ENCODE measurements at regions not wholly inside any gene's neighbourhood (a gene's known extent, or its start where the extent isn't known, plus 50 kb on each side); places are given as distances from the start of the nearest gene placed in this dataset.

- TF ChIP-seq CTCF (IDR thresholded peaks at IDR 0.05; ENCODE audit: borderline replicate concordance, control extremely low read depth, extremely low read depth, insufficient read depth, missing control alignments) = no peak
- no peak for DNase-seq (ENCODE audit: low spot score)
- in situ Hi-C loops (cut with MboI; ENCODE audit: low sequenced_read_pairs, unreplicated experiment) = no loop called here
These were observed 398.8 kb downstream of the FOXG1 start for GRCh38 chr14:29165431-29165830.

GRCh38 chr14:29166507-29166906, 399.9 kb downstream of the FOXG1 start:
- DNase-seq (ENCODE audit: low spot score) = no peak
- in situ Hi-C loops (cut with MboI; ENCODE audit: low sequenced_read_pairs, unreplicated experiment) = no loop called here
- TF ChIP-seq CTCF (IDR thresholded peaks at IDR 0.05; ENCODE audit: borderline replicate concordance, control extremely low read depth, extremely low read depth, insufficient read depth, missing control alignments) = no peak

- no peak for DNase-seq (ENCODE audit: low spot score)
- TF ChIP-seq CTCF (IDR thresholded peaks at IDR 0.05; ENCODE audit: borderline replicate concordance, control extremely low read depth, extremely low read depth, insufficient read depth, missing control alignments) = no peak
- in situ Hi-C loops (cut with MboI; ENCODE audit: low sequenced_read_pairs, unreplicated experiment) = no loop called here
These were observed 401.6 kb downstream of the FOXG1 start for GRCh38 chr14:29168149-29168548.

GRCh38 chr14:29169408-29169807, 402.8 kb downstream of the FOXG1 start:
- no peak for TF ChIP-seq CTCF (IDR thresholded peaks at IDR 0.05; ENCODE audit: borderline replicate concordance, control extremely low read depth, extremely low read depth, insufficient read depth, missing control alignments)
- in situ Hi-C loops (cut with MboI; ENCODE audit: low sequenced_read_pairs, unreplicated experiment) = no loop called here
- DNase-seq (ENCODE audit: low spot score) = no peak

- DNase-seq (ENCODE audit: low spot score) = no peak
- no peak for TF ChIP-seq CTCF (IDR thresholded peaks at IDR 0.05; ENCODE audit: borderline replicate concordance, control extremely low read depth, extremely low read depth, insufficient read depth, missing control alignments)
- in situ Hi-C loops (cut with MboI; ENCODE audit: low sequenced_read_pairs, unreplicated experiment) = no loop called here
These were observed 409.1 kb downstream of the FOXG1 start for GRCh38 chr14:29175706-29176105.

GRCh38 chr14:29176876-29177275, 410.3 kb downstream of the FOXG1 start:
- no peak for TF ChIP-seq CTCF (IDR thresholded peaks at IDR 0.05; ENCODE audit: borderline replicate concordance, control extremely low read depth, extremely low read depth, insufficient read depth, missing control alignments)
- DNase-seq (ENCODE audit: low spot score) = no peak
- in situ Hi-C loops (cut with MboI; ENCODE audit: low sequenced_read_pairs, unreplicated experiment) = no loop called here

GRCh38 chr14:29178971-29179370, 412.4 kb downstream of the FOXG1 start:
- TF ChIP-seq CTCF (IDR thresholded peaks at IDR 0.05; ENCODE audit: borderline replicate concordance, control extremely low read depth, extremely low read depth, insufficient read depth, missing control alignments) = no peak
- in situ Hi-C loops (cut with MboI; ENCODE audit: low sequenced_read_pairs, unreplicated experiment) = no loop called here
- DNase-seq (ENCODE audit: low spot score) = no peak

All from GM13976 (cell line).